GM10266 (cell line): ENCODE measurements at regions not wholly inside any gene's neighbourhood (a gene's known extent, or its start where the extent isn't known, plus 50 kb on each side); places are given as distances from the start of the nearest gene placed in this dataset.
"Not testable (repeated sequence)": the region's sequence is repeated elsewhere in the genome, so short reads cannot be mapped to it uniquely, and the experiment has no call there.

Experiments used
- DNase-seq: peaks from one replicate; pipeline ENCODE4 v3.0.0; 2012; ENCODE audit errors: extremely low spot score
- TF ChIP-seq, protein P1 (sequence below): IDR thresholded peaks from 2 replicates; pipeline ENCODE4 v1.5.1; 2012; ENCODE audit warnings: mild to moderate bottlenecking, low read depth; ENCODE audit not compliant: control insufficient read depth, insufficient read depth; ENCODE audit errors: missing control alignments

DNA sequence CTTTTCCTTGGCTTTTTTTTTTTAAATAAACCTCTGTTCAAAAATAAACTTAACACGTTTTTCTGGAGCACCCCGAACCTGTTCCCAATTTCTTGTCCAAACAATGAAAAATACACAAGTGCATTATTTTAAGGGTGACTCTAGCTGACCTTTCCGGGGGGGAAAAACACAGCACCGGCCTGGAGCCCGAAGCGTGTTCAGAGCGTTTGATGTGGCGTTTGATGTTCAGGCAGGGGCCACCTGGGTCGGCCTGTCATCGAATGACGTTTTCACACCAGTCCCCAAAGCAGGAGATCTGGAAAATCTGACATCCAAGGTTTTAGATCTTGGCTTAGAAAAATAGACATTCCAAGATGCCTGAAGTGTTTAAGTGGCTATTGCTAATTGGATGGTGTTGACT is 282.1 kb downstream of the SHOX start:
- no peak for DNase-seq
- TF ChIP-seq, protein P1, sequence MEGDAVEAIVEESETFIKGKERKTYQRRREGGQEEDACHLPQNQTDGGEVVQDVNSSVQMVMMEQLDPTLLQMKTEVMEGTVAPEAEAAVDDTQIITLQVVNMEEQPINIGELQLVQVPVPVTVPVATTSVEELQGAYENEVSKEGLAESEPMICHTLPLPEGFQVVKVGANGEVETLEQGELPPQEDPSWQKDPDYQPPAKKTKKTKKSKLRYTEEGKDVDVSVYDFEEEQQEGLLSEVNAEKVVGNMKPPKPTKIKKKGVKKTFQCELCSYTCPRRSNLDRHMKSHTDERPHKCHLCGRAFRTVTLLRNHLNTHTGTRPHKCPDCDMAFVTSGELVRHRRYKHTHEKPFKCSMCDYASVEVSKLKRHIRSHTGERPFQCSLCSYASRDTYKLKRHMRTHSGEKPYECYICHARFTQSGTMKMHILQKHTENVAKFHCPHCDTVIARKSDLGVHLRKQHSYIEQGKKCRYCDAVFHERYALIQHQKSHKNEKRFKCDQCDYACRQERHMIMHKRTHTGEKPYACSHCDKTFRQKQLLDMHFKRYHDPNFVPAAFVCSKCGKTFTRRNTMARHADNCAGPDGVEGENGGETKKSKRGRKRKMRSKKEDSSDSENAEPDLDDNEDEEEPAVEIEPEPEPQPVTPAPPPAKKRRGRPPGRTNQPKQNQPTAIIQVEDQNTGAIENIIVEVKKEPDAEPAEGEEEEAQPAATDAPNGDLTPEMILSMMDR: no peak

DNA sequence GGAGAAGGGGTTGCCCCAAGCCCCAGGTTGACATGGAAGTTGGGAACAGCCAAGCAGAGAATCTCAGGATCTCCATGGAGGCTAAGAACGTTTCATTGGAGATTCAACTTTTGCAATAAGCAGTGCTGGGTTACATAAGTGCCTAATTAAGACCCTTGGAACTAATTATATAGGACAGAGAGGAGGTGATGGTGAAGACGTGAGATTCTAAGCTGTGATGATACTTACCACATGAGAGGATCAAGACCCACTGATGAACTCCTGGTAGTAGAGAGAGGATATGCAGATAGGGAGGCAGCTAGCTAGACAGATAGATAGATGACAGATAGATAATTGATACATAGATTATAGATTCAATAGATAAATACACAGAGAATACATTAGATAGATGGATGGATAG is 278.5 kb downstream of the SHOX start:
- DNase-seq: not testable (repeated sequence)

DNA sequence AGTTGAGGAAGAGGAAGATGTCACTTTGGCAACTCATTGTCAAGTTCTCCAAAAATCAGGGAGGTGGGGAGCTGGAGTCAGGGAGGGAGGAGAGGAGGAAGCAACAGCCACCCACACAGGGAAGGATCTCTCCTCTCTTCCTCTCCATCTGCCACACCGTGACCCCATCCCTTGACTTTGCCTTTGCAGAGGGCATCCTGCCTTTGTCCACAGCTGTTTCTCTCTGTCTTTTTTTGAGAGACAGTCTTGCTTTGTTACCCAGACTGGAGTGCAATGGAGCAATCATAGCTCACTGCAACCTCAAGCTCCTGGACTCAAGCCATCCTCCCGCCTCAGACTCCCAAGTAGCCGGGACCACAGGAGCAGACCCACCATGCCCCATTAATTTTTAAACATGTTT is 276.0 kb downstream of the SHOX start:
- TF ChIP-seq, protein P1: no peak

DNA sequence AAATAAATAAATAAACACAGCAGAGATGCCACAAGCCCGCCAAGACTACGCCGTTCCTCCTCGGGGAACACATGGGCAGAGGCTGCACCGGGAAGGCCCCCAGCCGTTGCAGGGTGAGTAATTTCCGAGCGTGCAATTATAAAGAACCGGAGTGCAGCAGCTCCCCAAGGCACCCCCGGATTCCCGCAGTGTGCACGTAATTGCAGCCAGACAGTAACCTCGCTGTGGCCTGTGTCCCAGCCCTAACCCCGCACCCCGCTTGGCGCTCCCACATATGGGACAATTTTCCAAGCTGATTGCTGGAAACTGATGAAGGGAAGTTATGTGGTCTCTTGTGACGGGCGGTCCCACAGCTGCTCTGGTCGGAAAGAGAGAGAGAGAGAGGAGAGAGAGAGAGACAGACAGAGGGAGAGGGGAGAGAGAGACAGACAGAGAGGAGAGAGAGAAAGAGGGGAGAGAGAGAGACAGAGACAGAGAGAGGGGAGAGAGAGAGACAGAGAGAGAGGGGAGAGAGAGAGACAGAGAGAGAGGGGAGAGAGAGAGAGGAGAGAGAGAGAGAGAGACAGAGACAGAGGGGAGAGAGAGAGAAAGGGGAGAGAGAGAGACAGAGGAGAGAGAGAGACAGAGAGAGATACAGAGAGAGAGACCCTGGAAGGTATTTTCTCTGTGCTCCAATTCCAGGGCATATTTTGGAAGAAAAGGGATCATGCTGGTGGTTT is 275.4 kb downstream of the SHOX start:
- DNase-seq: no peak
- TF ChIP-seq, protein P1: no peak

More for the DNA sequence above, 276.0 kb downstream of the SHOX start:
- no peak for DNase-seq

DNA sequence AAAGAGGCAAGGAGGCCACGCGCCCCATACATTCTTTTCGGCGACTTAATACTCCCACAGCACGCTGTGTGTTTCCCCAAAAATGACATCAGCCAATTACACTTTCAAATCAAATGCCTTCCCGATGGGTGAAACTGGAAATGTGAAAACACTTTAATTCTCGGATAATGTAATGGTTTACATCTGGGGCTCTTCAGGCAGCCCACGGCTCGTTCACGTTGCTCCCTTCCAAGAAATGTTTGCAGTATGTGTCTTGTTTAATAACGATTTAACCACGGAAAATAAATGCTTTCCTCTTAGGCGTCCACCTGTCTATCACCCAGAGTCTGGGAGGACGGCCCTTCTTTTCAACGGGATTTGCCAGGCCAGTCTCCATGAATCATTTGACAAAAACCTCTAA is 272.5 kb downstream of the SHOX start:
- DNase-seq: no peak
- TF ChIP-seq, protein P1: no peak

DNA sequence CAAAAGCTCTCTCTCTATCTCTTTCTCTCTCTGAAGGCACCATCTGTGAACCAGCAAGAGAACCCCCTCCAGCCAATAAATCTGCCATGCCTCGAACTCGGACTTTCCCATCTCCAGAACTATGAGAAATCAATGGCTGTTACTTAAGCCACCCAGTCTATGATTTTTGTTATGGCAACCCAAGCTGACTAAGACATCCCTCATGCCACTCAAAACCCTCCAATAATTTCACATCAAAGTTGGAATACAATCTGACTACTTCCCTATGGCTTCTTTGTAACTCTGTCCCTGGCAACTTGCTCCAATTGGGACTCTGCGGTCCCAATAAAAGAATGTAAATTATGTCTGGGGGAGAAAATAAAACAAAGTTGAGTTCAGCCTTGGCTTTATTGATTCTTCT is 265.7 kb downstream of the SHOX start:
- no peak for DNase-seq

DNA sequence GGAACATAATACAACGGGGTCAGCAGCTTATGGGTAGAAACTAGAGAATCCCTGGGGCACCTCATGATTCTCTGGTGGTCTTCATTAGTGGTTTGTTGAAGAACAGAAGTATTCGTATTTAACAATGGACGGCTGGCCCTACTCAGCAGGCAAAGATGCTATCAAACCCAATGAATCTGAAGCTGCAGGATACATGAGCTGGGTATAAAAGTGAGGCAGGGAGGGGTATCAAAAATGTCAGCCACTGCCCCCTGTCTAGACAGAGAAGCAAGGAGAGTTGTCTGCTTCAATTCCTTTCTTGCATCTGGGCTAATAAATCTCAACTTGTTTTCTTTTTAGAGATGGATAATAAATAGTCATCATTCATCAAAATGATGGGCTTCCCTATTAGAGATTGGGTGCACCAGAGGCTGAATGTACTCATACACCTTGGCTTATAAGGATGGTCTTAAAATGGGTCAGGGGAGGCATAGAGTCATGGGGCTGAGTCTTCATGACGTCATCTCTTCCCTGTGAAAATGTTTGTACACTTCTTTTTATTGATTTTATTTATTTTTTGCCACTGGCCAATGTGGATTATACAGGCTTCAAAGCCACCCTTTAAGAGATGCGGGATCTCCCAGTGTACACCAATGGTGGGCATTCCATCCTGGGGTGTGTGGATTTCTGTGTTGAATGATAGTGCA is 259.5 kb downstream of the SHOX start:
- DNase-seq: no peak
- TF ChIP-seq, protein P1: no peak

More for the DNA sequence above, 265.7 kb downstream of the SHOX start:
- TF ChIP-seq, protein P1: no peak

DNA sequence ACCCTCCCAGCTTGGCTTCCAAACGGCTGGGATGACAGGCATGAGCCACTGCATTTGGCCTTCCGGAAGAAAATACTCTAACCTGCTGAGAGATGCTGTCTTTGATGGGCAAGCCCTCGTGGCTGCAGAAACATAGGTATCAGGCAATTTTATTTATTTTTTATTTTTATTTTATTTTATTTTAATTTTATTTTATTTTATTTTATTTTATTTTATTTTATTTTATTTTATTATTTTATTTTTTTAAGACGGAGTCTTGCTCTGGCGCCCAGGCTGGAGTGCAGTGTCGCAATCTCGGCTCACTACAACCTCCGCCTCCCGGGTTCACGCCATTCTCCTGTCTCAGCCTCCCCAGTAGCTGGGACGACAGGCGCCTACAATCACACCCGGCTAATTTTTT is 257.1 kb downstream of the SHOX start:
- not testable (repeated sequence) for DNase-seq
